Stimulated activated naive CD4-positive, alpha-beta T cell (primary cell): ENCODE measurements at regions not wholly inside any gene's neighbourhood (a gene's known extent, or its start where the extent isn't known, plus 50 kb on each side); places are given as distances from the start of the nearest gene placed in this dataset.

Source experiments
- DNase-seq, 6 experiments: peaks; one replicate each; lab custom pipeline; 2025; lab: John Stamatoyannopoulos, UW

DNA sequence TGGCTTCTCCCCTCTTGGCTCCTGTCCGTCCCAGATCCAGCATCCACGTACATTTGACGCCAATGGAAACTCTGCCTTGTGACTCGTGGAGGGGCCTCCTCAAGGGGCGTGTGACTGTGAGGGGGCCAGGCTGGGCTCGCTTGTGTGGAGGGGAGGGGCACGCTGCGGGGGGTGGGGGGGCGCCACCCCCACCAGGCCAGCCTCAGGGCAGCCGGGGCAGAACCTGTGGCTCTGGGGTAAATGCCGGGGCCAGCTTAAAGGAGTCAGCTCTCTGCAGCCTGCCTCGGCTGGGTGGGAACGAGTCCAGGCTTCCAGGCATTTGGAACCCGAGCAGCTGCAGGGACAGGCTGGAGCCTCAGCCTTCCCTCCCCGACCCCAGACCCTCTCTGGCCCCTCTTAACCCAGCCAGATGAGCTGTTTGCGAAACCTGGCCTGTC is 94.1 kb downstream of the SIK1 start:
- no peak for DNase-seq

GRCh38 chr21:43331962-43332828 is 94.7 kb downstream of the SIK1 start:
- DNase-seq, result no peak

GRCh38 chr21:43331111-43331961 is 95.6 kb downstream of the SIK1 start:
- no peak for DNase-seq

GRCh38 chr21:43330306-43330881 is 96.5 kb downstream of the SIK1 start:
- DNase-seq, result no peak

DNA sequence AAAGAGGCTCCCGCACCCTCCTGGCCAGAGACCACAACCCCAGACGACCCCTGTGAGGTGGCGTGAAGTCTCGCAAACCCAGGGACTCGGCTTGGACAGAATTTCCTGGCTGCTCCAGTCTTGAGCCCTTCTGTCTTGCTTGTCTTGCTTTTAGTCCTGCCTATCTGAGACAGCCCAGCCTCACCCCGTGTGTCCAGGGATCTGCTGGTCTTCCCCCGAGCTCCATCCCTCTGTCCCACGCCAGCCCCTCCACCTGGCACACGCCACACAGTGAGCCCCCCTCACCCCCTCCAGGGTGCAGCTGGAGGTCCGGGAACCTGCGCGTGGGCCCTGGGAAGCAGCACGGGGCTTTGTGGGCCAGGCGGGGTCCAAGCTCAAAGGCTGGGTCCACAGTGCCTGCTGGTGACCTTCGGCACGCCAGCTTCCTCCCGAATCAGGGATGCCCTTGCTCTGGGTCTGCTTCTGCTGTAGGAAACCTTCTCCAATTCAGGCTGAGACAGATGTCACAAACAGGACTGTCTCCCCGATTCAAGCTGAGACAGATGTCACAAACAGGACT is 97.1 kb downstream of the SIK1 start:
- no peak for DNase-seq

DNA sequence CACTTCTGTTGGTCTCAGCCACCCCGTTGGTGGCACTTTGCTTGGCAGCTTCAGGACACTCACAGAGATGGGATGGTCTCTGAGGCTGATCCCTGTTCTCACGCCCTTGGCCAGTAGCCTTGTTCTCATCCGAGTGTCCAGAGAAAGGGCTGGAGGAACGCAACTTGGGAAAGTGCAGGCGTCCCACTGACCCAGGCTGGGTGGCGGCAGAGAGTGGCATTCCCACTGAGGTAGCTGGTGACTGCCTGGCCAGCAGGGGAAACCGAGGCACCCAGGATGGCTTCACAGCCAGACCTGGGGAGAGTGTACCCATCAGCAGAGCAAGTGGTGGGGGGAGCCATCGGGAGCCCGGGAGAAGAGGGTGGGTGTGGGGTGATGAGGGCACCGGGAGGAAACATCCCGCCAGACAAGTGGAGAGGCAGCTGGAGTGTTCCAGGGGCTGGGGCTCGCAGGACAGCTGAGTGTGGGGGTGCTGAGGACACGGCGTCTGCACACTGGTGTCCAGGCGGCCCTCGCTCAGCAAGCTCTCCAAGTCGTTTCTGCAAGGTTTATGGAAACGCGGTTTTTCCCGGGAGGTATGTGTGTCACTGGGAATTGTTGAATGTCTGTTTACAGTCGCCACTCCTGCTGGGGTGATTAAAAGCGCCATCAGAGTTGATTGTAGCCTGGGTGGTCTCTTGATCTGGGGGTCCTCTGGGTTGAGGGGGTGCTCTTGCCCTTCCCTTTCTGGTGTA is 97.8 kb downstream of the SIK1 start:
- DNase-seq, result no peak

DNA sequence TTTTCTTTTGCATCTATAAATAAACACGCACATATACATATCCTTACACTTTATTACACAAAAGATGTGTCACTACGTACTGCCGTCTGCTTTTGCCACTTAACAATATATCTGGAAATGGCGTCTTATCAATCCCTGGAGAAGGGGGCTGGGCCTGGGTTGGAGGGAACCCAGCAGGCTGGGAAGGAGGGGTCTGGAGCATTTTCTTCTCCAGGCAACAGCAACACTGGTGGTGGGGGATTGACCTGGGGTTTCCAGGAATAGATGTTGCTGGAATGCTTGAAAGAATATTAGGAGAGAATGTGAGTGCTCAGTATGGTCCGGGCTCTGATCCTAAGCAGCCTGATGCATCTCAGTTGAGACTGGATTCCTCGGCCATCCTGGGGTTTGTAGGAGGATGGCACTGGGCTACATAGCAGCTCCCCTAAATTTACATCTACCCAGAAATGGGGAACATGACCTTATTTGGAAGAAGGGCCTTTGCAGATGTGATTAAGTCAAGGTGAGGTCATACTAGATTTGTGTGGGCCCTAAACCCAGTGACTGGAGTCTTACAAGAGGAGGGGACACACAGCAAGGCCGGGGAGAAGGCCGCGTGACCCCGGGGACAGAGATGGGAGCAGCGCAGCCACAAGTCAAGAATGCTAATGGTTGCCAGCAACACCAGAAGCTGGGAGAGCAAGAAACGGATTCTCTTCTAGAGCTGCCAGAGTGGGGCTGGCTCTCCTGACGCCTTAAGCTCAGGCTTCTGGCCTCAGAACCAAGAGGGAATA is 98.6 kb downstream of the SIK1 start:
- no peak for DNase-seq

- no peak for DNase-seq
Measured at GRCh38 chr21:43325968-43326715, 100.8 kb downstream of the SIK1 start.

DNA sequence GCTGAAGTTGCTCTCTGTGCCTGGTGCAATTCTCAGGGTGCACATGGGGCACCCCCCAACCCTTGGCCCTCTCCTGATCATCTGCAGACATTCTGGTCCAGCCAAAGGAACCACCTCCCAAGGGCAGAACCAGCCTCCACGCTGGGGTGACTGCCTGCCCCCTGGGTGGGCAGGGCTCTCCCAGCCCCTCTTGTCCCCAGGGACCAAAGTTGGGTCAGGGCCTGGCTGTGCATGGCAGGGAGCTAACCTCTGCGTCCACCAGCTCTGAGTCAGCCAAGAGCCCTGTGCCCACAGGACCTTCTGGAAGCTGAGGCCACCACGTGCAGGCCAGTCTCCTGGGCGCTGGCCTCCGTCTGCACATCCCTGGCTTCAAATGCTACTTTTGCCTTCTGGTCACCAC is 101.9 kb downstream of the SIK1 start:
- DNase-seq, result no peak

DNA sequence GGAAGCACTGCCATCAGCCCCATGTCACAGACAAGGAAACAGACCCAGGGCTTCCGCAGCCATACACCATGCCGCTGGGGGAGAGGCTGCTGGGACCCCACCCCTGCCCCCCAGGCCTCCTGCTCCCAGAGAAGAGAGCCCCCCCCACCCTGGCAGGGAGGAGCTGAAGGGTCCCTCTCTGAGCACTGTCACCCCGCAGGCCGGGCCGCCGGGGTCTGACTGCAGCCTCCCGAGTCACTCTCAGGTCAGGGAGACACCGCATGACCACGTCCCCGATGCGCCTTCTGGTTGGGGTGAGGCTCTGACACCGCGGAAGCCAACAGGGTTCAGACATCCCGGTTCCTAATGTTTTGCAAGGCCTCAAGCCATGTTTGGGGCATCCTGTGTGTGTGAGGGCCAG is 102.3 kb downstream of the SIK1 start:
- DNase-seq, result no peak

DNA sequence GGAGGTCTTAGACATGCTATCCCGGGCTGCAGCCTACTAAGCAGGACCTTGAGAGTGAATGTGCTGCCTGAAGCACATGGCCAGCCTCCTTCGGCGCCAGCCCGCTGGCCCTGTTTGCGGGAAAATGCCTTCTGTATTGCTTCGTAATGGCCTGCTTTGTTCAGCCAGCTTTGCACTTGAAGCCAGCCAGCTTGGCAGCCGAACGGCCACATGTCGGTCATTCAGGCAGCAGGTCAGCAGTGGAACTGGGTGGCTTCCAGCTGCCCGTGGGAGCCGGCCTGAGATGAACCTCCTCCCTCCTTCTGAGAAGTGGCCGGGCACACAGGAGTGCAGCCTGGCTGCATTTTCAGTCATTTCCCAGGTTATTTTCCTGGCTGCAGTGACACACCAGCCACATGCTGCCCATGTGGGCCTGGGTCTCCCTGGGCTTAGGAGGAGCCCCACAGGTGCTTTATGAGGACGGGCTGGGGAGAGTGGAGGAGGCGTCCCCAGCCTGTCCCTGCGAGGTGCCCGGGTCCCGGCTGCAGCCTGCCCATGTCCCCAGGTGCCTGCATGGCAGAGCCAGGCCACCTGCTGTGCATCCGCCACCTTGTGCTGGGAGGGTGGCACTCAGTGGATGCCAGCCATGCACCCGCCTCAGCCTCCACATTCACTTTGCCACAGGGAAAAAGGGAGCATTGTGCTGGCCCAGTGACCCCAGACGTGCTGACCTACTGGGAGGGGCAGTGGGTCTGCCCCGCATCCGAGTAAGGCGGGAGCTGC is 103.5 kb downstream of the SIK1 start:
- DNase-seq, result no peak

GRCh38 chr21:43322805-43323204 is 104.1 kb downstream of the SIK1 start:
- no peak for DNase-seq

GRCh38 chr21:43322311-43322710 is 104.6 kb downstream of the SIK1 start:
- no peak for DNase-seq

DNA sequence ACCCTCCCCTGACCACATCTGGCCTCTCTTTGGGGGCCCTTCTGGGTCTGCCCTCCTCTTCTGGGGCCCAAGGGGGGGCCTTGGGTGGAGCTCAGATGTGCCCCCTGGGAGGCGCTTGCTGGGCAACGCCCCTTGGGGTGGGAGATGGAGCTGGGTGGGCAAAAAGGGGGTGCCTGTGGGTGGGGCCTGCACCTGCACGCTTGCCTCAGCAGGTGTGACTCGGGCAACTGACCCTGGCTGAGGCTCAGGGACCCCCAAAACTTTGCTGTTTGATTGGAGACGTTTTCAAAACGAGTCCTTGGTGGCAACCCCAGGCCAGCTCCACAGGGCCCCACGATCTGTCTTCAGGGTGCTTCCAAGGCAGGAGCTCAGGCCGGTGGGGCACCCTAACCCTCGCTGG is 105.3 kb downstream of the SIK1 start:
- DNase-seq, result no peak

DNA sequence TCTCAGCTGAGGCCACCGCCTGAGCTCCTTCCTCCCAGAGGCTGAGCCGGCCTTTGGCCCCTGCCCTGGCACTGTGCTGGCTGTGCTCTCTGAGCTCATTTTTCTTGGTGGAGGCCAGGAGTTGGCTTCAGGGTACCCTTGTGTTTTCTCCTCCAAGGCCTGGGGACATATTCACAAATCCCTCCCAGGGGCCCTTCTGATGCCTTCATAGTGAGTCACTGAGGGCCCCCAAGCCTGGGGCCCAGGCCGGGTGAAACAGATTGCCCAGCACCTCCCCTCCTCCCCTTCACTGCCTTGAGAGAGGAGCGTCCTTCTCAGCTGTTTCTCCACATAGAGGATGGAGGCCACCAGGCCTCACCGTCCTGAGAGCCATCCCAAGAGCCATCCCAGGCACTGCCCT is 105.8 kb downstream of the SIK1 start:
- DNase-seq, result no peak

DNA sequence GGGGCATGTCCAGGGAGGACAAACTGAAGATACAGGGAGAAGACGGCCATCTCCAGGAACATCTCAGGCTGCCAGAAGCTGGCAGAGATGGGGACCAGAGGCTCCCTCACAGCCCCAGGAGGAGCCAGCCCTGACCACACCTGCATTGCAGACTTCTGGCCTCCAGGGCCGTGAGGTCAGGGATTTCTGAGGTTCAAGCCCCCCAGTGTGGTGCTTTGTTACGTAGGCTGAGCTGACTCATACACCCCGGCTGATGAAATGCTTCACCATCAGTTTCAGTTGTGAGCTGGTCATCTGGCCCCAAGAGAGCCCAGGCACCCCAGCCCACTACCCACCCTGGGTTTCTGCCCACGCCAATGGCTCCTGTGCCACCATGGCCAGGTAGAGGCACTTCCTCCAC is 106.4 kb downstream of the SIK1 start:
- DNase-seq, result no peak

- no peak for DNase-seq
Measured at GRCh38 chr21:43318841-43319781, 107.8 kb downstream of the SIK1 start.

DNA sequence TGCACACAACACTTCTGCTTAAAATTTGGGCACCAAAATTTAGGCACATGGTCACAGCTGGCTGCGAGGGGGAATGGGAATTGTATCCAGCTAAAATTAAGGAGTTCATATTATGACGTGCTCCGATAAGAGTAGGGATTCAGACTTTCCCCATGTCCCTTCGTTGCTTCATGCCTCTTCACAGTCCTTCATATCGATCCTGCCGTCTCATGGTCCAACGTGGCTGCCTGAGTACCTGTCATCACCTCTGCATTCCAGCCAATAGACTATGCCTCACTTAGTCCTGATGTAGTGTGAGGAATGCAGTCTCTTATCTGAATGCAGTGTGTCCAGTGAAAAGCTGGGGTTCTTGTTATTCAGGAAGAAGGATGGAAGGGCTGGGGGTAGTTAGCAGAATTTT is 108.6 kb downstream of the SIK1 start:
- DNase-seq, result no peak
